Loucy (cell line): ENCODE measurements at regions not wholly inside any gene's neighbourhood (a gene's known extent, or its start where the extent isn't known, plus 50 kb on each side); places are given as distances from the start of the nearest gene placed in this dataset.

Experiments
- H2AFZ ChIP-seq: fragments of 200-600 bp; sonication (generic); 2 replicates; pipeline ENCODE4 v1.6.0; 2016; ENCODE audit warnings: antibody characterized with exemption, mild to moderate bottlenecking, low read length, moderate library complexity
- H3F3A ChIP-seq: fragments of 200-600 bp; 2 replicates; pipeline ENCODE4 v1.6.0; 2016; ENCODE audit warnings: antibody characterized with exemption, low read depth, mild to moderate bottlenecking
- H3K27me3 ChIP-seq: fragments of 200-600 bp; sonication (generic); 2 replicates; pipeline ENCODE4 v1.6.1; 2014; ENCODE audit warnings: low read length, mild to moderate bottlenecking; ENCODE audit not compliant: insufficient read depth, poor library complexity, severe bottlenecking
- H3K36me3 ChIP-seq: fragments of 200-600 bp; sonication (generic); 2 replicates; pipeline ENCODE4 v1.6.1; 2016; ENCODE audit warnings: low read length; ENCODE audit not compliant: insufficient read depth
- H3K4me1 ChIP-seq: fragments of 200-600 bp; sonication (generic); 2 replicates; pipeline ENCODE4 v1.5.1; 2014; ENCODE audit warnings: low read length, mild to moderate bottlenecking; ENCODE audit not compliant: insufficient read depth, poor library complexity, severe bottlenecking
- H3K4me2 ChIP-seq: fragments of 200-600 bp; sonication (generic); 2 replicates; pipeline ENCODE4 v1.6.0; 2014; ENCODE audit warnings: antibody characterized with exemption, low read length, low read depth, mild to moderate bottlenecking; ENCODE audit not compliant: poor library complexity, severe bottlenecking
- H3K4me3 ChIP-seq: fragments of 200-600 bp; sonication (generic); 2 replicates; pipeline ENCODE4 v1.5.1; 2014; ENCODE audit warnings: low read length, mild to moderate bottlenecking, mixed read lengths; ENCODE audit not compliant: poor library complexity, severe bottlenecking
- H3K79me2 ChIP-seq: fragments of 200-600 bp; sonication (generic); 2 replicates; pipeline ENCODE4 v1.6.1; 2014; ENCODE audit warnings: low read length; ENCODE audit not compliant: insufficient read depth
- H3K9ac ChIP-seq: fragments of 200-600 bp; sonication (generic); 2 replicates; pipeline ENCODE4 v1.6.0; 2014; ENCODE audit warnings: mild to moderate bottlenecking, low read depth, low read length, moderate library complexity; ENCODE audit not compliant: poor library complexity, severe bottlenecking
- H3K9me2 ChIP-seq: fragments of 200-600 bp; sonication (generic); replicated peaks from 2 replicates; pipeline ENCODE4 v1.6.1; 2016; ENCODE audit warnings: low read depth, low read length, mixed read lengths
- H3K9me3 ChIP-seq: fragments of 200-600 bp; sonication (generic); 2 replicates; pipeline ENCODE4 v1.6.1; 2014; ENCODE audit warnings: mild to moderate bottlenecking, antibody characterized with exemption, low read length, low read depth; ENCODE audit not compliant: insufficient read depth
- H4K20me1 ChIP-seq: fragments of 200-600 bp; sonication (generic); 2 replicates; pipeline ENCODE4 v1.6.0; 2014; ENCODE audit warnings: antibody characterized with exemption, low read length, mild to moderate bottlenecking; ENCODE audit not compliant: insufficient read depth, poor library complexity, severe bottlenecking
- EZH2phosphoT487 ChIP-seq: fragments of 200-600 bp; IDR thresholded peaks from 2 replicates; pipeline ENCODE4 v1.6.1; 2018; ENCODE audit warnings: antibody characterized with exemption, mild to moderate bottlenecking, moderate library complexity, borderline replicate concordance
- TF ChIP-seq, protein P1 (sequence below): fragments of 200-600 bp; sonication (generic); conservative IDR thresholded peaks from 2 replicates; pipeline ENCODE4 v1.5.1; 2014; ENCODE audit warnings: mild to moderate bottlenecking, antibody characterized with exemption, low read length

DNA sequence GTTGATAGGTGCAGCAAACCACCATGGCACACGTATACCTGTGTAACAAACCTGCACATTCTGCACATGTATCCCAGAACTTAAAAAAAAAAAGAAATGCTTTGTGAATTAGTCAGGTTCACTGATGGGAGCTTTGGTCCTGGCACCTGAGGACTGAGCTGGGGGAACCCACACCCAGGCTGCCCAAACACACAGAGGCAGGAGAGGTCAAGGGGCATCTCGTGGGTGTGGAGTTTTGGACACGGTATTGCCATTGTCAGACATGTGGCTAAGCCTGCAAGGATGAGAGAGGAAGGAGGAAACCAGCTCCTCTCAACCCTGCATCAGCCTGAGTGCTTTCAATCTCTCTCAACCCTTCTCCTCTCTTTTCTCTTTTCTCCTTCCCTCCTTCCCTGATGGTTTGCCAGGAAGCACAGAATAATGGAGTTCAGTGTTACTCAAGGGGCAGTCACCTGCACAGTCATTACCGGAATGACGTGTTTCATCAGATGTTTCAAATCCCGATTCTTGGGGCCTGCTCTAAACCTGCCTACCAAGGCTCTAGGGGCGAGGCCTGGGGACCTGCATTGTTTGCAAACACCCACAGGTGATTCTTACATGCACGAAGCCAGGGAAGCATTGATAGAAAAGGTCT, 89.9 kb upstream of the NEDD9 start:
- H3K4me2 ChIP-seq, result no peak overlapping the region
- no peaks in the 10 kb centered on the region for H3K9me3 ChIP-seq
- no peak overlapping the region for H2AFZ ChIP-seq
- no peak overlapping the region for H3K9ac ChIP-seq
- H3K4me3 ChIP-seq, result no peak overlapping the region
- no peaks in the 10 kb centered on the region for H3K36me3 ChIP-seq
- no peaks in the 10 kb centered on the region for H3K27me3 ChIP-seq
- no peaks in the 10 kb centered on the region for H3K9me2 ChIP-seq
- H3K4me1 ChIP-seq, result no peaks in the 10 kb centered on the region
- H3K79me2 ChIP-seq, result no peaks in the 10 kb centered on the region
- TF ChIP-seq, protein P1, sequence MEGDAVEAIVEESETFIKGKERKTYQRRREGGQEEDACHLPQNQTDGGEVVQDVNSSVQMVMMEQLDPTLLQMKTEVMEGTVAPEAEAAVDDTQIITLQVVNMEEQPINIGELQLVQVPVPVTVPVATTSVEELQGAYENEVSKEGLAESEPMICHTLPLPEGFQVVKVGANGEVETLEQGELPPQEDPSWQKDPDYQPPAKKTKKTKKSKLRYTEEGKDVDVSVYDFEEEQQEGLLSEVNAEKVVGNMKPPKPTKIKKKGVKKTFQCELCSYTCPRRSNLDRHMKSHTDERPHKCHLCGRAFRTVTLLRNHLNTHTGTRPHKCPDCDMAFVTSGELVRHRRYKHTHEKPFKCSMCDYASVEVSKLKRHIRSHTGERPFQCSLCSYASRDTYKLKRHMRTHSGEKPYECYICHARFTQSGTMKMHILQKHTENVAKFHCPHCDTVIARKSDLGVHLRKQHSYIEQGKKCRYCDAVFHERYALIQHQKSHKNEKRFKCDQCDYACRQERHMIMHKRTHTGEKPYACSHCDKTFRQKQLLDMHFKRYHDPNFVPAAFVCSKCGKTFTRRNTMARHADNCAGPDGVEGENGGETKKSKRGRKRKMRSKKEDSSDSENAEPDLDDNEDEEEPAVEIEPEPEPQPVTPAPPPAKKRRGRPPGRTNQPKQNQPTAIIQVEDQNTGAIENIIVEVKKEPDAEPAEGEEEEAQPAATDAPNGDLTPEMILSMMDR, result no peak
- no peak for TF ChIP-seq EZH2phosphoT487
- no peaks in the 10 kb centered on the region for H4K20me1 ChIP-seq
- H3F3A ChIP-seq, result no peaks in the 10 kb centered on the region

- H3K4me1 ChIP-seq, result no peaks in the 10 kb centered on the region
- no peak overlapping the region for H2AFZ ChIP-seq
- H3K79me2 ChIP-seq, result no peaks in the 10 kb centered on the region
- no peaks in the 10 kb centered on the region for H3K36me3 ChIP-seq
- no peak overlapping the region for H3K4me2 ChIP-seq
- H3K9ac ChIP-seq, result no peak overlapping the region
- no peak overlapping the region for H3K4me3 ChIP-seq
- H3K9me2 ChIP-seq, result no peaks in the 10 kb centered on the region
- no peaks in the 10 kb centered on the region for H3K9me3 ChIP-seq
- H3F3A ChIP-seq, result no peaks in the 10 kb centered on the region
- no peaks in the 10 kb centered on the region for H4K20me1 ChIP-seq
- no peak for TF ChIP-seq EZH2phosphoT487
- TF ChIP-seq, protein P1, result no peak
- H3K27me3 ChIP-seq, result no peaks in the 10 kb centered on the region
These were observed 88.6 kb upstream of the NEDD9 start for GRCh38 chr6:11320914-11321597.

- Histone ChIP-seq H3K27me3 (no peaks in the 10 kb centered on the region), H3K4me2 (no peak overlapping the region), H3K9me3 (no peaks in the 10 kb centered on the region), H3K9ac (no peak overlapping the region), H2AFZ (no peak overlapping the region), H3K4me3 (no peak overlapping the region), H3F3A (no peaks in the 10 kb centered on the region), H3K36me3 (no peaks in the 10 kb centered on the region), H3K4me1 (no peaks in the 10 kb centered on the region), H4K20me1 (no peaks in the 10 kb centered on the region), H3K79me2 (no peaks in the 10 kb centered on the region), H3K9me2 (no peaks in the 10 kb centered on the region)
- TF ChIP-seq, protein P1, result no peak
- no peak for TF ChIP-seq EZH2phosphoT487
These were observed 86.7 kb upstream of the NEDD9 start for GRCh38 chr6:11318835-11319813.
